ENCODE measurements at regions not wholly inside any gene's neighbourhood (a gene's known extent, or its start where the extent isn't known, plus 50 kb on each side); places are given as distances from the start of the nearest gene placed in this dataset.

GRCh38 chr13:30009411-30009810 lies 159.0 kb upstream of the UBL3 start:
- Histone ChIP-seq H4K20me1 (replicated peaks; ENCODE audit: control insufficient read depth, insufficient read depth, low read length) (no peaks in the 10 kb centered on the region), H3K4me3 (no peak overlapping the region), H3K27ac (ENCODE audit: extremely low read depth, low read depth, low read length) (no peak overlapping the region), H3K9me3 (replicated peaks; ENCODE audit: control insufficient read depth, insufficient read depth, low read depth, low read length) (no peaks in the 10 kb centered on the region), H3K4me1 (replicated peaks in 1 of 2; ENCODE audit: control insufficient read depth in 2 of 2, insufficient read depth in 2 of 2, low read length in 2 of 2) (no peaks in the 10 kb centered on the region), H3K9ac (ENCODE audit: insufficient read depth in 1 of 2, low read depth in 2 of 2, low read length in 2 of 2) (no peak overlapping the region), H3K79me2 (ENCODE audit: control insufficient read depth, insufficient read depth, low read length) (no peaks in the 10 kb centered on the region), H2AFZ (ENCODE audit: low read depth, low read length) (no peak overlapping the region), H3K9me1 (ENCODE audit: control insufficient read depth, insufficient read depth, low read length) (no peaks in the 10 kb centered on the region), H3K27me3 (ENCODE audit: control insufficient read depth in 2 of 2, insufficient read depth in 2 of 2, low read length in 2 of 2) (no peaks in the 10 kb centered on the region; a peak in 1 of 5 replicates), H3K4me2 (ENCODE audit: insufficient read depth, low read length) (no peak overlapping the region), H3K36me3 (ENCODE audit: control insufficient read depth, insufficient read depth, low read length) (no peaks in the 10 kb centered on the region)
- BruUV-seq (replicated peaks), result no TSS peak
- 0% methylated on average over 1 of the region's 1 CpG for WGBS (ENCODE audit: insufficient coverage, low coverage, missing lambda C conversion rate)
- in situ Hi-C loops (cut with MboI), result no loop called here
- no peak for ATAC-seq
- ChIA-PET CTCF (ENCODE audit: low intra/inter-chr PET ratio) (no interaction called here), POLR2A (no interaction called here)
- intact Hi-C loops (cut with micrococcal nuclease), result no loop called here
- TF ChIP-seq, protein P1, sequence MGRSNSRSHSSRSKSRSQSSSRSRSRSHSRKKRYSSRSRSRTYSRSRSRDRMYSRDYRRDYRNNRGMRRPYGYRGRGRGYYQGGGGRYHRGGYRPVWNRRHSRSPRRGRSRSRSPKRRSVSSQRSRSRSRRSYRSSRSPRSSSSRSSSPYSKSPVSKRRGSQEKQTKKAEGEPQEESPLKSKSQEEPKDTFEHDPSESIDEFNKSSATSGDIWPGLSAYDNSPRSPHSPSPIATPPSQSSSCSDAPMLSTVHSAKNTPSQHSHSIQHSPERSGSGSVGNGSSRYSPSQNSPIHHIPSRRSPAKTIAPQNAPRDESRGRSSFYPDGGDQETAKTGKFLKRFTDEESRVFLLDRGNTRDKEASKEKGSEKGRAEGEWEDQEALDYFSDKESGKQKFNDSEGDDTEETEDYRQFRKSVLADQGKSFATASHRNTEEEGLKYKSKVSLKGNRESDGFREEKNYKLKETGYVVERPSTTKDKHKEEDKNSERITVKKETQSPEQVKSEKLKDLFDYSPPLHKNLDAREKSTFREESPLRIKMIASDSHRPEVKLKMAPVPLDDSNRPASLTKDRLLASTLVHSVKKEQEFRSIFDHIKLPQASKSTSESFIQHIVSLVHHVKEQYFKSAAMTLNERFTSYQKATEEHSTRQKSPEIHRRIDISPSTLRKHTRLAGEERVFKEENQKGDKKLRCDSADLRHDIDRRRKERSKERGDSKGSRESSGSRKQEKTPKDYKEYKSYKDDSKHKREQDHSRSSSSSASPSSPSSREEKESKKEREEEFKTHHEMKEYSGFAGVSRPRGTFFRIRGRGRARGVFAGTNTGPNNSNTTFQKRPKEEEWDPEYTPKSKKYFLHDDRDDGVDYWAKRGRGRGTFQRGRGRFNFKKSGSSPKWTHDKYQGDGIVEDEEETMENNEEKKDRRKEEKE (IDR thresholded peaks at IDR 0.05; ENCODE audit: borderline replicate concordance in 1 of 2, control insufficient read depth in 1 of 2, low read depth in 2 of 2, low read length in 1 of 2), result no peak
- TF ChIP-seq MTF1 (CRISPR knock-in tag; IDR thresholded peaks at IDR 0.05; ENCODE audit: borderline replicate concordance), result no peak
- TF ChIP-seq, protein P2, sequence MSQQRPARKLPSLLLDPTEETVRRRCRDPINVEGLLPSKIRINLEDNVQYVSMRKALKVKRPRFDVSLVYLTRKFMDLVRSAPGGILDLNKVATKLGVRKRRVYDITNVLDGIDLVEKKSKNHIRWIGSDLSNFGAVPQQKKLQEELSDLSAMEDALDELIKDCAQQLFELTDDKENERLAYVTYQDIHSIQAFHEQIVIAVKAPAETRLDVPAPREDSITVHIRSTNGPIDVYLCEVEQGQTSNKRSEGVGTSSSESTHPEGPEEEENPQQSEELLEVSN (IDR thresholded peaks at IDR 0.05; ENCODE audit: borderline replicate concordance in 1 of 2, extremely low read depth in 1 of 2, insufficient read depth in 1 of 2, insufficient read length in 1 of 2, low read depth in 1 of 2, low read length in 1 of 2, poor library complexity in 1 of 2, severe bottlenecking in 1 of 2), result no peak
- no peak for TF ChIP-seq CSDE1 (IDR thresholded peaks at IDR 0.05)
- FAIRE-seq, result no peak
- DNase-seq (ENCODE audit: extremely low read depth in 1 of 4, low spot score in 3 of 4), result no peak
